Mesenchymal stem cell (in vitro differentiated cells and primary cell): ENCODE measurements at regions not wholly inside any gene's neighbourhood (a gene's known extent, or its start where the extent isn't known, plus 50 kb on each side); places are given as distances from the start of the nearest gene placed in this dataset.
"Not testable (repeated sequence)": the region's sequence is repeated elsewhere in the genome, so short reads cannot be mapped to it uniquely, and the experiment has no call there.

Experiments used
- DNase-seq: peaks from one replicate; pipeline ENCODE4 v3.0.0-alpha.2; 2013
- H2AFZ ChIP-seq: one replicate; pipeline ENCODE4 v1.6.1; 2013; ENCODE audit warnings: low read depth, mild to moderate bottlenecking, control low read depth, inconsistent platforms, low read length, moderate library complexity
- H2AK5ac ChIP-seq: 2 replicates; pipeline ENCODE4 v1.6.1; 2013; ENCODE audit warnings: low read length, moderate library complexity, mild to moderate bottlenecking, inconsistent platforms; ENCODE audit not compliant: severe bottlenecking
- H2BK120ac ChIP-seq: one replicate; pipeline ENCODE4 v1.6.1; 2013; ENCODE audit warnings: low read depth, mild to moderate bottlenecking, inconsistent platforms, low read length, moderate library complexity
- H2BK12ac ChIP-seq, 2 experiments: one replicate each; pipeline ENCODE4 v1.6.1; 2013; ENCODE audit warnings: inconsistent platforms in 2 of 2, low read length in 2 of 2, mild to moderate bottlenecking in 2 of 2, moderate library complexity in 2 of 2, control low read depth in 1 of 2
- H2BK15ac ChIP-seq: one replicate; pipeline ENCODE4 v1.6.1; 2013; ENCODE audit warnings: mild to moderate bottlenecking, low read depth, inconsistent platforms; ENCODE audit not compliant: poor library complexity, severe bottlenecking
- H2BK5ac ChIP-seq: 2 replicates; pipeline ENCODE4 v1.6.1; 2013; ENCODE audit warnings: low read depth, mild to moderate bottlenecking, low read length, control low read depth, inconsistent platforms; ENCODE audit not compliant: poor library complexity, severe bottlenecking
- H3K14ac ChIP-seq, 2 experiments: one replicate each; pipeline ENCODE4 v1.6.1; 2013; ENCODE audit warnings: inconsistent platforms in 2 of 2, low read length in 2 of 2, control low read depth in 1 of 2, mild to moderate bottlenecking in 1 of 2, moderate library complexity in 1 of 2
- H3K18ac ChIP-seq, 2 experiments: one replicate each; pipeline ENCODE4 v1.6.1; 2013; ENCODE audit warnings: inconsistent platforms in 2 of 2, low read length in 2 of 2, control low read depth in 1 of 2, low read depth in 1 of 2, mild to moderate bottlenecking in 1 of 2
- H3K23ac ChIP-seq, 2 experiments: one replicate each; pipeline ENCODE4 v1.6.1; 2013; ENCODE audit warnings: inconsistent platforms in 2 of 2, low read length in 2 of 2, mild to moderate bottlenecking in 2 of 2, moderate library complexity in 2 of 2, control low read depth in 1 of 2
- H3K27ac ChIP-seq: 2 replicates; pipeline ENCODE4 v1.5.1; 2013; ENCODE audit warnings: mild to moderate bottlenecking, moderate library complexity, low read length, control low read depth, inconsistent platforms; ENCODE audit not compliant: poor library complexity, severe bottlenecking
- H3K27me3 ChIP-seq, 2 experiments: 2 replicates each; pipeline versions ENCODE4 v1.6.1 to v1.7.0; 2013; ENCODE audit warnings: low read length in 2 of 2, mild to moderate bottlenecking in 2 of 2, moderate library complexity in 2 of 2, control low read depth in 1 of 2, inconsistent platforms in 1 of 2; ENCODE audit not compliant: control insufficient read depth in 1 of 2, insufficient read depth in 1 of 2
- H3K36me3 ChIP-seq, 2 experiments: 2 replicates each; pipeline versions ENCODE4 v1.6.1 to v1.7.0; 2013; ENCODE audit warnings: low read length in 2 of 2, control low read depth in 1 of 2, inconsistent platforms in 1 of 2, low read depth in 1 of 2, mild to moderate bottlenecking in 1 of 2; ENCODE audit not compliant: insufficient read depth in 2 of 2, control insufficient read depth in 1 of 2
- H3K4ac ChIP-seq, 2 experiments: one replicate each; pipeline ENCODE4 v1.6.1; 2013; ENCODE audit warnings: inconsistent platforms in 2 of 2, low read length in 2 of 2, mild to moderate bottlenecking in 2 of 2, moderate library complexity in 2 of 2, control low read depth in 1 of 2, low read depth in 1 of 2
- H3K4me1 ChIP-seq: 2 replicates; pipeline ENCODE4 v1.6.1; 2013; ENCODE audit warnings: low read depth, low read length, control low read depth; ENCODE audit not compliant: control insufficient read depth, insufficient read depth
- H3K4me2 ChIP-seq: 2 replicates; pipeline ENCODE4 v1.6.1; 2013; ENCODE audit warnings: low read length, mild to moderate bottlenecking, inconsistent platforms; ENCODE audit not compliant: poor library complexity, severe bottlenecking
- H3K4me3 ChIP-seq, 2 experiments: 2 replicates each; pipeline versions ENCODE4 v1.5.1 to v1.7.0; 2013; ENCODE audit warnings: low read length in 2 of 2, mild to moderate bottlenecking in 2 of 2, control low read depth in 1 of 2, low read depth in 1 of 2; ENCODE audit not compliant: insufficient read depth in 1 of 2
- H3K79me1 ChIP-seq: replicated peaks from 2 replicates; pipeline ENCODE4 v1.6.1; 2013; ENCODE audit warnings: mild to moderate bottlenecking, control low read depth, low read length, inconsistent platforms; ENCODE audit not compliant: poor library complexity, severe bottlenecking
- H3K9ac ChIP-seq: 2 replicates; pipeline ENCODE4 v1.7.0; 2013; ENCODE audit warnings: mild to moderate bottlenecking, low read length, moderate library complexity
- H3K9me3 ChIP-seq: 2 replicates; pipeline ENCODE4 v1.7.0; 2013; ENCODE audit warnings: mild to moderate bottlenecking, low read length; ENCODE audit not compliant: control insufficient read depth
- H4K8ac ChIP-seq: one replicate; pipeline ENCODE4 v1.6.1; 2013; ENCODE audit warnings: inconsistent platforms, mild to moderate bottlenecking, low read length, moderate library complexity
- H4K91ac ChIP-seq: one replicate; pipeline ENCODE4 v1.6.1; 2013; ENCODE audit warnings: mild to moderate bottlenecking, low read length, inconsistent platforms
- WGBS: methylation state at CpG from one replicate; pipeline ENCODE4 v1.1.7; 2013; ENCODE audit warnings: mixed read lengths; 5-methylcytosine and 5-hydroxymethylcytosine counted together

GRCh38 chr4:135411251-135411650 is 1209.7 kb upstream of the PABPC4L start:
- Histone ChIP-seq H2BK12ac (no peak overlapping the region), H2AFZ (no peak overlapping the region), H2BK120ac (no peak overlapping the region), H2BK15ac (no peak overlapping the region), H3K9ac (no peak overlapping the region), H3K18ac (no peak overlapping the region), H3K4ac (no peak overlapping the region), H2BK5ac (no peak overlapping the region), H3K27ac (no peak overlapping the region), H4K91ac (no peak overlapping the region), H3K4me2 (no peak overlapping the region), H3K27me3 (no peaks in the 10 kb centered on the region), H3K4me3 (no peak overlapping the region), H3K36me3 (no peaks in the 10 kb centered on the region), H3K79me1 (no peaks in the 10 kb centered on the region), H3K14ac (no peak overlapping the region), H3K4me1 (no peaks in the 10 kb centered on the region), H2AK5ac (no peak overlapping the region), H3K23ac (no peak overlapping the region), H4K8ac (no peak overlapping the region), H3K9me3 (no peaks in the 10 kb centered on the region)
- DNase-seq = peak; percentile 10
- 50% methylated on average over 1 of the region's 2 CpGs for WGBS

- not testable (repeated sequence) for H3K14ac ChIP-seq, H3K18ac ChIP-seq, H2AK5ac ChIP-seq, H3K27ac ChIP-seq, H4K8ac ChIP-seq, H3K36me3 ChIP-seq, H2BK120ac ChIP-seq, H2AFZ ChIP-seq, H3K79me1 ChIP-seq, H3K4me3 ChIP-seq, H3K4me1 ChIP-seq, H3K4ac ChIP-seq, DNase-seq, H2BK12ac ChIP-seq, H2BK5ac ChIP-seq, H3K9ac ChIP-seq, H3K9me3 ChIP-seq, H3K23ac ChIP-seq, H2BK15ac ChIP-seq, H4K91ac ChIP-seq, H3K27me3 ChIP-seq, H3K4me2 ChIP-seq
- 87% methylated on average over 3 of the region's 4 CpGs for WGBS
Observed at GRCh38 chr4:135409261-135409660, 1207.7 kb upstream of the PABPC4L start.

- no peaks in the 10 kb centered on the region for H3K4me1 ChIP-seq
- WGBS = 83% methylated on average over 5 of the region's 12 CpGs
- no peak overlapping the region for H3K4me2 ChIP-seq
- no peak overlapping the region for H3K18ac ChIP-seq
- H3K27ac ChIP-seq = no peak overlapping the region
- no peak overlapping the region for H4K8ac ChIP-seq
- DNase-seq = no peak
- H3K27me3 ChIP-seq = no peaks in the 10 kb centered on the region
- no peak overlapping the region for H2BK5ac ChIP-seq
- H2AFZ ChIP-seq = no peak overlapping the region
- H3K4ac ChIP-seq = no peak overlapping the region
- H2BK12ac ChIP-seq = no peak overlapping the region
- H2AK5ac ChIP-seq = no peak overlapping the region
- H3K4me3 ChIP-seq = no peak overlapping the region
- no peak overlapping the region for H4K91ac ChIP-seq
- H3K36me3 ChIP-seq = no peaks in the 10 kb centered on the region
- H3K23ac ChIP-seq = no peak overlapping the region
- H3K9ac ChIP-seq = no peak overlapping the region
- no peaks in the 10 kb centered on the region for H3K79me1 ChIP-seq
- H3K9me3 ChIP-seq = peaks cover 11% of the 10 kb centered on the region
- H2BK120ac ChIP-seq = no peak overlapping the region
- no peak overlapping the region for H3K14ac ChIP-seq
- H2BK15ac ChIP-seq = no peak overlapping the region
Observed at GRCh38 chr4:135408109-135408508, 1206.5 kb upstream of the PABPC4L start.

- not testable (repeated sequence) for H2BK120ac ChIP-seq, H3K23ac ChIP-seq, H2BK5ac ChIP-seq, H3K36me3 ChIP-seq, H3K4me1 ChIP-seq, H2BK12ac ChIP-seq, H3K4me3 ChIP-seq, H4K91ac ChIP-seq, H3K14ac ChIP-seq, H4K8ac ChIP-seq, H3K27ac ChIP-seq, H2AFZ ChIP-seq, H3K18ac ChIP-seq, DNase-seq, H2BK15ac ChIP-seq, H3K79me1 ChIP-seq, H3K27me3 ChIP-seq, H3K9ac ChIP-seq, H3K4ac ChIP-seq, H3K4me2 ChIP-seq, H2AK5ac ChIP-seq
- WGBS = 92% methylated on average over 22 of the region's 22 CpGs
- H3K9me3 ChIP-seq = peaks cover 11% of the 10 kb centered on the region
Observed at GRCh38 chr4:135406597-135406996, 1205.0 kb upstream of the PABPC4L start.
